ENCODE measurements at regions not wholly inside any gene's neighbourhood (a gene's known extent, or its start where the extent isn't known, plus 50 kb on each side); places are given as distances from the start of the nearest gene placed in this dataset.

DNA sequence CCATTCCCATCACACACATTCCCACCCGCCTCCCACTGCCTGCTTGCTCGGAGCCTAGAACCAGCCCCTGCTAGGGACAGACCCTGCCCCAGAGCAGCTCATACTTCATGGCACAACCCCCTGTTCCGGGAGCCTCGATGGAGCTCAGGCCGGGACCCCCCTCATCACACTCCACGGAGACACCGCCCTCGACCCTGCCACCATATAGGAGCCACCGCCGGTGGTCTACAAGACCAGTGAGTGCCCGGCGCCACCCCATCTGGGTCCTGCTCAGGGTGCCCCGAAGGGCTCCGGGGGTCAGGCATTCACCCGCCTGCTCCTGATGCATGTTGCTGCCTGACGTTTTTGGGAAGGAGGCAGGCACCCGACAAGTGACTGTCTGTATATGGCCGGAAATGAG is 65.5 kb upstream of the RXRA start:
- no peak for DNase-seq (ENCODE audit: low read depth in 1 of 2, low spot score in 1 of 2)
- TF ChIP-seq JUND (IDR thresholded peaks at IDR 0.05; ENCODE audit: low read depth), result no peak
- in situ Hi-C loops (cut with HindIII; ENCODE audit: low pct_unique_long_range_greater_than_20kb, low sequenced_read_pairs), result no loop called here

- DNase-seq (ENCODE audit: low read depth in 1 of 2, low spot score in 1 of 2), result no peak
- in situ Hi-C loops (cut with HindIII; ENCODE audit: low pct_unique_long_range_greater_than_20kb, low sequenced_read_pairs), result no loop called here
- no peak for TF ChIP-seq JUND (IDR thresholded peaks at IDR 0.05; ENCODE audit: low read depth)
Observed at GRCh38 chr9:134262035-134262434, 64.2 kb upstream of the RXRA start.

DNA sequence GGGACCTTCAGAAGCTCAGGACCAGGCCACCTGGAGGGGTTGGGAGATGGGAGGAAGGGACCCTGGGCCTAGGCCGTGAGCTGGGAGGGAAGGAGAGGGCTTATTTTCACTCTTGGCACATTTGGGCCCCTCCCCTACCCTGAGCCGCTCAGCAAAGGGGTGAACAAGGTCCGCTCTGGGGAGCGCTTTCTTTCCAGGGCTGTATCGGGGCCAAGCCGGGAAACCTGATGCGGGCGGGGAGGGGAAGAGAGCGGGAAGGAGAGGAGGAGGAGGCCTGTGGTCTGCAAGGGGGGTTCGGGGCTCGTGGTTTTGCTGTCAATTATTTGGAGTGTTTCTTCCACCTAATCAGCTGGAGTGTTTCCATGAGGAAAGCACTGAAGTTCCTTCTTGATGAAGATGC is 62.7 kb upstream of the RXRA start:
- no peak for DNase-seq (ENCODE audit: low read depth in 1 of 2, low spot score in 1 of 2)
- no peak for TF ChIP-seq JUND (IDR thresholded peaks at IDR 0.05; ENCODE audit: low read depth)
- in situ Hi-C loops (cut with HindIII; ENCODE audit: low pct_unique_long_range_greater_than_20kb, low sequenced_read_pairs), result no loop called here

- no peak for DNase-seq (ENCODE audit: low read depth in 1 of 2, low spot score in 1 of 2)
- TF ChIP-seq JUND (IDR thresholded peaks at IDR 0.05; ENCODE audit: low read depth), result no peak
- in situ Hi-C loops (cut with HindIII; ENCODE audit: low pct_unique_long_range_greater_than_20kb, low sequenced_read_pairs), result no loop called here
Observed at GRCh38 chr9:134264169-134264568, 62.1 kb upstream of the RXRA start.

DNA sequence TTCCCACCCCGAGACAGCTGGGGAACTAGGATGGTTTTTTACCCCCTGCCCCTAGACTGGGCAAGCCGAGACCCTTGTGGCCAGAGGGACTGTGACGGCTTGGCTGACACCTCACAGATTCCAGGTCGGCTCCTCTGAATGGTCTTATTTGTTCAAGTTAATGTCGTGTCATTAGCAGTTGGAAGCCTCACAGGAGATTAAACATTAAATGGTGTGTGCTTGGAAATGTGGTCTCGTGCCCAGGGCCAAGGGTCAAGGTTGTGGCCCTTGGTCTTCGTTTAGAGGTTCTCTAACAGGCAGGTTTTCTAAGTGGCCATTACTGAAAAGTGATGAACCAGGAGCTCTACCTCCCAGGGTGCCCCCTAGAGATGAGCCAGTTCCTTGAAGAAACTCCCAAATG is 61.2 kb upstream of the RXRA start:
- no peak for DNase-seq (ENCODE audit: low read depth in 1 of 2, low spot score in 1 of 2)
- no peak for TF ChIP-seq JUND (IDR thresholded peaks at IDR 0.05; ENCODE audit: low read depth)
- in situ Hi-C loops (cut with HindIII; ENCODE audit: low pct_unique_long_range_greater_than_20kb, low sequenced_read_pairs), result no loop called here

- no peak for TF ChIP-seq JUND (IDR thresholded peaks at IDR 0.05; ENCODE audit: low read depth)
- DNase-seq (ENCODE audit: low read depth in 1 of 2, low spot score in 1 of 2), result no peak
- in situ Hi-C loops (cut with HindIII; ENCODE audit: low pct_unique_long_range_greater_than_20kb, low sequenced_read_pairs), result no loop called here
Observed at GRCh38 chr9:134266418-134266817, 59.8 kb upstream of the RXRA start.

DNA sequence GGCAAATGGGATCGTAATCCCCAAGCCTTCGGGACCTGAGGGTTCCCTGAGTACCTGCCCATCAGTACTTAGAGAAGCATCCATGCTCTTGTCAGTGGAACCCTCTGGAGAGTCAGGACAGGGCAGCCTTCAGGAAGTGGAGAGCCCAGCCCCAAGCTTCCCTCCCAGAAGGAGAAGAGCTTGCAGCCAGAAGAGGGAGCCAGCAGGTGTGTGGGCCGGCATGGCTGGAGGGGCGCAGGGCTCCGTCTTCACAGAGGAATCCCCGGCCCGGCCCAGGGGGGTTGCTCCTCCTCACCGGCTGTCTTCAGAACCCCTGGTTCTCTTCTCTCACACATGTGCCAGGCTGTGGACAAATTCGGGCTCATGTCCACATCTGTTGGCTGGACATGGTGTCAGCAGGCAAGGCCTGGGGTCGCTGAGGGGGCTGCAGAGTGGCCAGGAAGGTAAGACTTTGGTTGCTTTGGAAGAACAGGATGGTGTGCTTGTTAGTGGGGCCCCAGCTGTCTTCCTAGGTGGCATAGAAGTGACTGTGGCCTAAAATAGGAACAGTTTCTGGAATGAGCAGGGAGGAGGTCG is 58.9 kb upstream of the RXRA start:
- no peak for TF ChIP-seq JUND (IDR thresholded peaks at IDR 0.05; ENCODE audit: low read depth)
- in situ Hi-C loops (cut with HindIII; ENCODE audit: low pct_unique_long_range_greater_than_20kb, low sequenced_read_pairs), result no loop called here
- no peak for DNase-seq (ENCODE audit: low read depth in 1 of 2, low spot score in 1 of 2)

DNA sequence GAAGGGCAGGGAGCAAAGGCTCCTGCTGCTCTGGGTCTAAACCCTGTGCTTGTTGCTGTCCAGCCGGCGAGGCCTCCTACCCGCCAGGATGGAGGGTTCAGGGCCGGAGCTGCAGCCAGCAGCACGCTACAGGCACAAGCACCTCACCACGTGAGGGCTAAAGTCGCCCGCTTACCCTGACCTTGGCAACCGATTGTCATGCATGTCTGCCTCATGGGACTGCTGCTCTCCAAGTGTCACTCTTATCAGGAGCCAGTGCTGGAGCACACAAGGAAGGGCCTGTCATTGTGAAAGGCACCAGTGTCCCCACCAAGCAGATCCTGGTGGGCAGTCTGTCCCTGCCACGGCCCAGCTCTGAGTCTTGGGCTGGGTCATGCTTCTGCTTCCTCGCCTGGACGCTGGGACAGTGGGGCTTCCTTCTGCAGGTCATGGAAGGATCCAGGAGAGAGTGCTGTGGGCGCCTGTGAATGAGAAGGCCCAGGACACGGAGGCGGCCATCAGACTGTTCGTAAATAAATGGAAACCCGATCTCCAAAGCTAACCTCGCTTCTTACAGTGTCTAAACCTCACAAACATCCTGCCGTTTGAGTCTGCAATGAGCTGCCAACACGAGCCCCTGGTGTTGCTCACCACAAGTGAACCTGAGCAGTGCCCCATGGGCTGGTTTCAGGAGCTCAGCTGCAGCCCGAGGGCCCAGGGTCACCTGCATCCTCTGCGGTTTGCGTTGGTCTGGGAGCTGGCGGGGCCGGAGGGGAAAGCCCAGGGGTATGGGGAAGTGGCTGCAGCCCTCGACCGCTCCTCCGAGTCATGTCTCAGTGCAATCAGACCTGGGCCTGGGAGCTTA is 58.2 kb upstream of the RXRA start:
- no peak for DNase-seq (ENCODE audit: low read depth in 1 of 2, low spot score in 1 of 2)
- in situ Hi-C loops (cut with HindIII; ENCODE audit: low pct_unique_long_range_greater_than_20kb, low sequenced_read_pairs), result no loop called here
- no peak for TF ChIP-seq JUND (IDR thresholded peaks at IDR 0.05; ENCODE audit: low read depth)

GRCh38 chr9:134268747-134269146 is 57.5 kb upstream of the RXRA start:
- in situ Hi-C loops (cut with HindIII; ENCODE audit: low pct_unique_long_range_greater_than_20kb, low sequenced_read_pairs), result no loop called here
- no peak for DNase-seq (ENCODE audit: low read depth in 1 of 2, low spot score in 1 of 2)
- no peak for TF ChIP-seq JUND (IDR thresholded peaks at IDR 0.05; ENCODE audit: low read depth)

GRCh38 chr9:134271338-134272301 is 54.6 kb upstream of the RXRA start:
- no peak for TF ChIP-seq JUND (IDR thresholded peaks at IDR 0.05; ENCODE audit: low read depth)

GRCh38 chr9:134272302-134273023 is 53.8 kb upstream of the RXRA start:
- DNase-seq (ENCODE audit: low read depth in 1 of 2, low spot score in 1 of 2), result no peak
- no peak for TF ChIP-seq JUND (IDR thresholded peaks at IDR 0.05; ENCODE audit: low read depth)
- in situ Hi-C loops (cut with HindIII; ENCODE audit: low pct_unique_long_range_greater_than_20kb, low sequenced_read_pairs), result no loop called here

More at GRCh38 chr9:134271338-134272301, 54.6 kb upstream of the RXRA start:
- no peak for DNase-seq (ENCODE audit: low read depth in 1 of 2, low spot score in 1 of 2)
- in situ Hi-C loops (cut with HindIII; ENCODE audit: low pct_unique_long_range_greater_than_20kb, low sequenced_read_pairs), result no loop called here

- in situ Hi-C loops (cut with HindIII; ENCODE audit: low pct_unique_long_range_greater_than_20kb, low sequenced_read_pairs), result no loop called here
- peak; percentile 61 for DNase-seq (ENCODE audit: low read depth in 1 of 2, low spot score in 1 of 2)
- TF ChIP-seq JUND (IDR thresholded peaks at IDR 0.05; ENCODE audit: low read depth), result no peak
Observed at GRCh38 chr9:134273647-134274046, 52.6 kb upstream of the RXRA start.
